SK-N-MC (cell line): ENCODE measurements at regions not wholly inside any gene's neighbourhood (a gene's known extent, or its start where the extent isn't known, plus 50 kb on each side); places are given as distances from the start of the nearest gene placed in this dataset.

Source experiments
- EZH2 ChIP-seq: fragments of 200-600 bp; sonication (generic); IDR thresholded peaks from one replicate; pipeline ENCODE4 v1.6.1; 2017; ENCODE audit warnings: antibody characterized with exemption
- POLR2AphosphoS5 ChIP-seq: IDR thresholded peaks from 2 replicates; pipeline ENCODE4 v1.6.1; 2012; ENCODE audit warnings: mild to moderate bottlenecking, low read depth, low read length, borderline replicate concordance

DNA sequence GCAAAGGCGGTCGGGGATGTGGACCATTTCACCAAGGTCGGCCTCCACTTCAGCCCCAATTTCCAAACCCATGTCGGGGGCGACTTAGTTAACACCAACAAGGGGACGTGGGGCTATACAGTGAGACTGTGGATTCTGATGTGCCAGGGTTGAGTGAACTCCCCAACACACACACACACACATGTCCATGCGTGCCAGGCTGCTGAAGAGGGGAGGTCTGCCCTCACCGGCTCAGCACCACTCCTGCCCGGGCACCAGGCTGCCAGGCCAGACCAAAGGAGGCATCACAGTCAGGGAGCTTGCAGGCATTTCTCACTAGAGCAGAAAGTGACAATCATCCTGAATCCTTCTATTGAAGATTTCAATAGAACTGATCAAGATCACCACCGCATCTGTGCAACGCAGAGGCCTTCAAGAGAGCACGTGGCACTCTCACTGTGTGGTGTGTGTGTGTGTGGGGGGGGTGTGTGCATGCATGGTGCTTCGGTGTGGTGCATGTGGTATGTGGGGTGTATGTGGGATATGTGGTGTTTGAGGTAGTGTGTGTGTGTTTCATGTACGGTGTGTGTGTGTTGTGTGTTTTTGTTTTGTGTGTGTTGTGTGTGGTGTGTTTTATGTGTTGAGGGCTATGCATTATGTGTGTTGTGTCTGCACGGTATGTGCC, 403.5 kb upstream of the RNF32 start:
- no peak for TF ChIP-seq POLR2AphosphoS5
- no peak for TF ChIP-seq EZH2
